PC-3 (cell line): ENCODE measurements at regions not wholly inside any gene's neighbourhood (a gene's known extent, or its start where the extent isn't known, plus 50 kb on each side); places are given as distances from the start of the nearest gene placed in this dataset.

ENCODE experiments used
- EZH2 ChIP-seq: fragments of 300-600 bp; sonication (generic); IDR thresholded peaks from one replicate; pipeline ENCODE4 v1.6.1; 2017; ENCODE audit warnings: antibody characterized with exemption, mild to moderate bottlenecking, low read length; ENCODE audit not compliant: unreplicated experiment
- EZH2phosphoT487 ChIP-seq: fragments of 300-600 bp; sonication (generic); IDR thresholded peaks from 2 replicates; pipeline ENCODE4 v1.6.1; 2018; ENCODE audit warnings: mild to moderate bottlenecking, antibody characterized with exemption, low read length, borderline replicate concordance
- TF ChIP-seq, protein P1 (sequence below): fragments of 300-600 bp; sonication (generic); conservative IDR thresholded peaks from 2 replicates; pipeline ENCODE4 v1.5.1; 2017; ENCODE audit warnings: antibody characterized with exemption, low read depth, mild to moderate bottlenecking, low read length

DNA sequence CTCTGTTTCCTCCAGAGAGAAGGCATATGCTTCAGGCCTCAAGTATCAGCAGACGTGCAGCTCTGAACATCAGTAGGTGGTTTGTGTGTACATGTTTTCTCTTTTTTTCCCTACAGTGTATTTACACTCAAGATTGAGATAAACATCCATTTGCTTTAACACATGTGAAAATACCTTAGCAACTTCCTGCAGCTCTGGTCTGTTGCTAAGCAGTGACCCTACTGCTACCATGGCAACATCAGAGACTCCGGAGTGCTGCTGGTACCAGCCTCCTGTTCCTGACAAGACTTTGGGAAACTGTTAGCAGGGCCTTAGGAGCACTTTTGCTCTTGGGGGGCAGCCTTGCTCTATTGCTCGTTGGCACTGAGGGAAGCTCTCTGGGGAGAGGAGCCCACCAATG is 221.2 kb upstream of the PLET1 start:
- no peak for TF ChIP-seq EZH2
- TF ChIP-seq, protein P1, sequence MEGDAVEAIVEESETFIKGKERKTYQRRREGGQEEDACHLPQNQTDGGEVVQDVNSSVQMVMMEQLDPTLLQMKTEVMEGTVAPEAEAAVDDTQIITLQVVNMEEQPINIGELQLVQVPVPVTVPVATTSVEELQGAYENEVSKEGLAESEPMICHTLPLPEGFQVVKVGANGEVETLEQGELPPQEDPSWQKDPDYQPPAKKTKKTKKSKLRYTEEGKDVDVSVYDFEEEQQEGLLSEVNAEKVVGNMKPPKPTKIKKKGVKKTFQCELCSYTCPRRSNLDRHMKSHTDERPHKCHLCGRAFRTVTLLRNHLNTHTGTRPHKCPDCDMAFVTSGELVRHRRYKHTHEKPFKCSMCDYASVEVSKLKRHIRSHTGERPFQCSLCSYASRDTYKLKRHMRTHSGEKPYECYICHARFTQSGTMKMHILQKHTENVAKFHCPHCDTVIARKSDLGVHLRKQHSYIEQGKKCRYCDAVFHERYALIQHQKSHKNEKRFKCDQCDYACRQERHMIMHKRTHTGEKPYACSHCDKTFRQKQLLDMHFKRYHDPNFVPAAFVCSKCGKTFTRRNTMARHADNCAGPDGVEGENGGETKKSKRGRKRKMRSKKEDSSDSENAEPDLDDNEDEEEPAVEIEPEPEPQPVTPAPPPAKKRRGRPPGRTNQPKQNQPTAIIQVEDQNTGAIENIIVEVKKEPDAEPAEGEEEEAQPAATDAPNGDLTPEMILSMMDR, result no peak
- TF ChIP-seq EZH2phosphoT487, result no peak
